Putamen (tissue), 1 donor: ENCODE measurements at regions not wholly inside any gene's neighbourhood (a gene's known extent, or its start where the extent isn't known, plus 50 kb on each side); places are given as distances from the start of the nearest gene placed in this dataset.
"Not testable (repeated sequence)": the region's sequence is repeated elsewhere in the genome, so short reads cannot be mapped to it uniquely, and the experiment has no call there.

ENCODE experiments used
- DNase-seq: peaks from one replicate; pipeline ENCODE4 v3.0.0-alpha.2; 2016; ENCODE audit warnings: low spot score

DNA sequence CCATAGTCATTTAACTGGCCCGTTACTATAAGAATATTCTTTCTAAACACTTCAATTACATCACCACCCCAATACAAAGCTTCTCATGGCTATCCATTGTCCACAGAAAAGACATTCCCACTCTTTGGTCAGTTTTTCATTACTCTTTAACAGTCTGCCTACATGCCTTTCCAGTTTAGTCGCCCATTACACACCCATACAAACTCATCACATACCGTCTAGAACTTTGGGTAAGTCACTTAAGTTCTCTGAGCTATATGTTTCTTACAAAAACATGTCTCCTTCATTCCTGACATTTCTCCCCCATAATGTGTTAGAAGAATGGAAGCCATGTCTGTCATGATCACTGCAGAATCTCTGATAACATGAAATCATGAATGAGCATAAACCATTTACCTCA lies 108.2 kb upstream of the STK17B start:
- DNase-seq: no peak

DNA sequence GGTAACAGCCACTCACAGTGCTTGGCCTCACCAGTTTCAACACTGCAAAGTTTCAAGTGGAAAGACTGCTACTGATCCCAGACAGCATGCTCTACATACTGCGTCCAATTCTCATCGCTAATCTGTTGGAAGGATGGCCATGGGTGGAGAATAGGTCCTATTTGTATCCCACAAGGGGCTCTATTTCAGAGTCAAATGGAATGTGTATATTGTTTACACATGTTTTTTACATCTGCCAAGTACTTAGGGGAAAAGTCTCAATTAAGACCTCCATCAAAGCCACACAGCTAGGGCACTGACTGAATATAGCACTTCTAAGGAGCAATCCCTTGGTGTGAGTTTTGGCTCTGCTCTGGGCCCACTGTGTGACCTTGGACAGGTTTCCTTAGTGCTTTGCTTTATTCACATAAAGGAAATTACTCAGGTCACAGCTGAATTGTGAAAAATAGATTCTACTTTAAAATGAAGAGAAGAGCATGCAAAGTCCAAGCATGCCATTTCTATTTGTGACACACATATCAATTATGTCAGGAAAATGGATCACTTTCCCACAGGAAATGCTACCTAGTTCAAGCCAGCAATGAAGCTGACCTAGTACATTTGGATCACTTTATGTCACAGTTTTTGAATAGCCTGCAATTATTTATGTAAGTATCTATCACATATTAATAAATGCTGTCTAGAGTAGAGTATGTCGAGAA lies 112.9 kb upstream of the STK17B start:
- no peak for DNase-seq

GRCh38 chr2:196284866-196285557 lies 113.6 kb upstream of the STK17B start:
- DNase-seq: no peak

DNA sequence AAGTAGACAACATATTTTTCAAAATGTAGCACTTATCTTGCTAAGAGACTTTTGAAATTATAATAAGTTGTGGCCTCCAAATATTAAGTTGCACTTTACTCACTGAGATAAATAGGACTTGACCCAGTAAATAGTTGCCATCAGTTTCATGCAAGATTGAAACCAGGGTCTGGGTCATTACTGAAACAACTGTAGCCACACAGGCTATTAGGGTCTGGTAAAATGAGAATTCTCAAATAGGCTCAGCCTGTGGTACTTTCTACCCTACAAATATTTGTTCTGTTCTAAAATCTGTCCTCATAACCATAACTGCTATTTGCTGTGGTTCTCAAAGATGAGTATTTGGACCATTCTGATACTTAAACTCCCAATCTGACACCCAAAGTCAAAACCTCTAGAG lies 115.4 kb upstream of the STK17B start:
- DNase-seq: no peak

DNA sequence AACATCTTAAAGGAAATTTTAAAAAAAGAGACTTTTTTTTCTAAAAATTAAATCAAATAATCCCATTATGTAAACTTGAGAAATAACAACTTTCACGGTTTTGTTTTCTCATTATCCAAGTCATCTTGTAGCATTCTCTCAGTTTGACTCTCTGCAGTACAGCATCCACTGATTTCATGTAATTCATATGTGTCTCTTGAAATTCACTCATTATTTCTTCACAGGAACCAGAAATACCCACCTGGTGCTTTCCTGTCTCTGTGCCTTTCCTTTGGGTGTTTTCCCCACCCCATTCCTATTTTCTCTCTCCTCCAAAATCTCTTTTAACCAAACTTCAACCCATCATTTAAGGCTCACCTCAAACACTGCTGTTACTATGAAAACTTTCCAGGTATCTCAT lies 116.1 kb upstream of the STK17B start:
- DNase-seq: no peak

GRCh38 chr2:196288006-196288538 lies 116.7 kb upstream of the STK17B start:
- DNase-seq: no peak

DNA sequence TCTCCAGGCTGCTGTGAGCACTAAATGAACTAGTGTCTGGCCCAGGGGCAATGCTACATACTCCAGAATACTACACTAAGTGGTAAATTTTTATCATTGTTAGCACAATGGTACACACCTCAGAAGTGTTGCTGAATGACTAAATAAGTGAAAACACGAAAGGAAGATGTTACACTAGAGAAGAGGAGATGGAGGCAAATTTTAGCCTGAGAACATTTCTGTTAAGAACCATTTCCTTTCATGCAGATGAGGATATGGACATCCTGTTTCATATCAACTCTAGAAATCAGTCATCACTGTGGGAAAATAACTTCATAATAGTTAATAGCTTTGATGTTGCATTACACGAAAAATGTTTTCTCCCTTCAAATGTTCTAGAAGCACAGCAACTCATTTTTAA lies 117.6 kb upstream of the STK17B start:
- no peak for DNase-seq

- DNase-seq: no peak
Measured at GRCh38 chr2:196290136-196290535, 118.8 kb upstream of the STK17B start.

DNA sequence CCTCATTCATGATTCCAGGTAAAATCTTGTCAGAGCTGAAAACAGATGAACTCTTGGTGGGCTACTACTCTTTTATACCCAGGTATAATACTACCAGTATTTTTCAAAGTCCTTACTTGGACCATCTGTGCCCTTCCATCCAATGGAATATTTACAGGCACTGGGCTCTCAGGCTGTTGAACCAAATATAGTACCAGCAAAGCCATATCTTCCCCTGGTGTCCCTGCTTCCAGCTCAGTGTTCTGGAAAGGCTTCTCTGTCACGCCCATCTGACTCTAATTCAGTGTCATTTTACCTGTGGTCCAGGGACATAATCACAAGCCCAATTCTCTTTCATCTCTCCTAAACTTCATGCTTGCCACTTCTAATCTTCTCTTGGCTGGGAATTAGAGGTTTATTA lies 119.2 kb upstream of the STK17B start:
- no peak for DNase-seq

DNA sequence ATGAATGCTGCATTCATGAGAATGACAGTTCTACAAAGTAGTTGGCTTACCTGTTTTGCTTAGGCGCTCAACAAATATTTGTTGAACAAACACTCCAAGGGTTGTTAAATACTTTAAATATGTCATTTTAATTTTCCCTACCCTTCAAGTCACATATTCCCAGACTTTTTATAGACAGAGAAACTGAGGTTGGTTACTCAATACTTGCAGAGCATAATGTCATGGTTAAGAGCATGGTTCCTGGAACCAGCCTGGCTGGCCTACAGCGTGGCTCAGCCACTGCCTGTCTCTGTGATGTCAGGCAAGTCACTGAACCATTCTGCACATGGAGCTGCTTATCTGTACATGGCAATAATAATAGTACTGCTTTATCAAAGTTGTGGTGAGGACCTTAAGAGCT lies 120.0 kb upstream of the STK17B start:
- no peak for DNase-seq

- DNase-seq: no peak
Measured at GRCh38 chr2:196291873-196292800, 120.8 kb upstream of the STK17B start.

DNA sequence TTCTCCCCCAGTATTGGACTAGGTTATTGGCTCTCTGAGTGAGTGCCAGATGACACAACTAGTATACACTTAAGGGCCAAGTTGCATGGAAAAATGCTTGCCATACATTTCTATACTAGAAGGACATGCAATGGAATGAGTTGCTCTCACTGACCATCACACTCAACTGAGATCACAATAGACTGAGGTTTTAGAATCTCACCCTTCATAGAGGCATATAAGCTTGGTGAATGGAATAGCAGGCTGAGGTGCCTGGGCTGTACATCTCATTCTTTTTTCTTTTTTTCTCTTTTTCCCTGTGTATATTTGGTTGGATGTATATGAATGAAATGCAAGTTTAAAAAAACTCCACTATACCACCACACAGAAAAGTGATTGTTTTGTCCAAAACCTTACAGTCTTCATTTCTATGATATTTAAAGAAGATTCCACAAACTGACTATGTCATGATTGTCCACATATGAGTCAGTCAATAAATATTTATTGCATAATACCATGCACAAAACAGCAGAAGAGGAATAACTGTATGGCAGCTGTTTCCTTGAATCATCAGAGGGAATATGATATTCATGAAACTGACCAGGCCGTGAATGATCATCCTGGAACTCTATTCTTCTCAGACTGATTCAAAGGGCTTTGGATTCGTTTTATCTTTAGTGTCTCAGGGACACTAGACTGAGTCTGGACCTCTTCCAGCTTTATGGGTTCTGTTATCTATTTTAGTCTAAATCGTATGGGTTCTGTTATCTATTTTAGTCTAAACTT lies 122.6 kb upstream of the STK17B start:
- no peak for DNase-seq

- no peak for DNase-seq
Measured at GRCh38 chr2:196294516-196294909, 123.1 kb upstream of the STK17B start.

- DNase-seq: no peak
Measured at GRCh38 chr2:196295005-196295404, 123.6 kb upstream of the STK17B start.

DNA sequence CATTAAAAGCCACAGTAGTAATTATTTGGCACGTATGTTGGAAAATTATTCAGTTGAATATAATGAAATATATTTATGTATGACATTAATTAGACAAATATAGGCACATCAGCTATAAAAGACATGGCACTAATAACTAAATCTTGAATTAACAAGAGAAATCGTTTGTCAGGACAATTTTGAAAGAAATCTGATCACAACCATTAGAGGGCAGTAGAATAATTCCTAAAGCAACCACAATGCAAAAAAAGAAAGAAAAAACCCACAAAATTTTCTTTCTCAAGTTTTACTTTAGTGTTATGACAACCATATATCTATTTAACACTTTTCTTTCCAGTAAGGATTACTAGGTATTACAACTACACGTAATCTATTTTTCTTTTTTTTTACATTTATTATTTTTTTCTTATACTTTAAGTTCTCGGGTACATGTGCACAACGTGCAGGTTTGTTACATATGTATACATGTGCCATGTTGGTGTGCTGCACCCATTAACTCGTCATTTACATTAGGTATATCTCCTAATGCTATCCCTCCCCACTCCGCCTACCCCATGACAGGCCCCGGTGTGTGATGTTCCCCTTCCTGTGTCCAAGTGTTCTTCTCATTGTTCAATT lies 126.8 kb upstream of the STK17B start:
- not testable (repeated sequence) for DNase-seq

GRCh38 chr2:196307775-196308305 lies 136.5 kb upstream of the STK17B start:
- DNase-seq: no peak

GRCh38 chr2:196309691-196310090 lies 138.3 kb upstream of the STK17B start:
- no peak for DNase-seq

GRCh38 chr2:196314157-196314556 lies 142.8 kb upstream of the STK17B start:
- DNase-seq: no peak

DNA sequence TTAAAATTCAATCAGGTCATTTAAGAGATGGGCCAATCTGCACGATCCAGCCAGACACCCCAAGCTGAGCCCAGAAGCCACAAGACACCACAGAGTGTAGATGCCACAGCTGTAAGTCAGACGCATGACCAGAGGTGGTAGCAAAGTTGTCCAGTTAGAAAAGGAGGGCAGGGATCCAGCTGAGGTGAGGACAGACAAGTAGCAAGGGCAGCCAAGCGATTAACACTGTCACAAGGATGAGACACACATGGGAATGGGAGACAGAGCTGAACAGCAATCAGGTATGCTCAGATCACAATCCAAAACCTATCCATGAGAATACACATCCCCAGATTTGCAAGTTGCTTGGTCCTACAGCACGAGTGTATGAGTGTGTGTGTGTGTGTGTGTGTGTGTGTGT lies 143.4 kb upstream of the STK17B start:
- DNase-seq: no peak

GRCh38 chr2:196315388-196316049 lies 144.1 kb upstream of the STK17B start:
- DNase-seq: no peak

- no peak for DNase-seq
Measured at GRCh38 chr2:196316050-196316430, 144.7 kb upstream of the STK17B start.
